ENCODE measurements at regions not wholly inside any gene's neighbourhood (a gene's known extent, or its start where the extent isn't known, plus 50 kb on each side); places are given as distances from the start of the nearest gene placed in this dataset.

DNA sequence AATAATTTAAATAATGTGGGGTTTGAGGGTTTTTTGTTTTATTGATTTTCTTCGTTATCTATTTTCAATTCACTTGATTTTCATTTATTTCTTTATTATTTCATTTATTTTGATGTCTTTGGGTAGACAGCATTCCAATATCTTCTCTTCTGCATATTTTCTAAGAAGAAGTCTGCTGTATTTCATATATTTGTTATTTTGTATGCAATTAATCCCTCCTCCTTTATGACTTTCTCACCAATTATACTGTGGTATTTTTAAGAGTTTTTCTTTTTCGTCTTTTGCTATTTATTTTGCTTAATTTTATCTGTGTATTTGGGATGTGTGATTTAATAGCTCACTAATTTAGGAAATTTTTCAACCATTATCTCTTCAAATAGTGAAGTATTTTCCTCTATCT is 1444.4 kb upstream of the MIR17HG start:
- Mint-ChIP-seq H3K36me3 (ENCODE audit: low read depth) (no peaks in the 10 kb centered on the region), H3K9me3 (peaks cover 16% of the 10 kb centered on the region), H3K4me3 (no peak overlapping the region), H3K27me3 (ENCODE audit: low read depth, poor library complexity) (no peaks in the 10 kb centered on the region), H3K27ac (no peak overlapping the region), H3K4me1 (peaks cover 5% of the 10 kb centered on the region)
- DNase-seq: no peak
- no peak for TF ChIP-seq CTCF (IDR thresholded peaks at IDR 0.05)

GRCh38 chr13:89910166-89910565 is 1437.3 kb upstream of the MIR17HG start:
- DNase-seq: no peak
- H3K27me3 Mint-ChIP-seq (ENCODE audit: low read depth, poor library complexity): no peaks in the 10 kb centered on the region
- no peak for TF ChIP-seq CTCF (IDR thresholded peaks at IDR 0.05)
- no peak overlapping the region for H3K27ac Mint-ChIP-seq
- H3K9me3 Mint-ChIP-seq: peaks cover 8% of the 10 kb centered on the region
- H3K36me3 Mint-ChIP-seq (ENCODE audit: low read depth): no peaks in the 10 kb centered on the region
- H3K4me3 Mint-ChIP-seq: no peak overlapping the region
- H3K4me1 Mint-ChIP-seq: peaks cover 5% of the 10 kb centered on the region

GRCh38 chr13:89916551-89916950 is 1430.9 kb upstream of the MIR17HG start:
- Mint-ChIP-seq H3K9me3 (no peaks in the 10 kb centered on the region), H3K4me1 (no peaks in the 10 kb centered on the region), H3K36me3 (ENCODE audit: low read depth) (no peaks in the 10 kb centered on the region), H3K27ac (no peak overlapping the region), H3K27me3 (ENCODE audit: low read depth, poor library complexity) (no peaks in the 10 kb centered on the region), H3K4me3 (no peak overlapping the region)
- no peak for DNase-seq
- no peak for TF ChIP-seq CTCF (IDR thresholded peaks at IDR 0.05)

GRCh38 chr13:89920461-89920860 is 1427.0 kb upstream of the MIR17HG start:
- Mint-ChIP-seq H3K36me3 (ENCODE audit: low read depth) (no peaks in the 10 kb centered on the region), H3K27ac (no peak overlapping the region), H3K9me3 (no peaks in the 10 kb centered on the region), H3K4me3 (no peak overlapping the region), H3K4me1 (no peaks in the 10 kb centered on the region), H3K27me3 (ENCODE audit: low read depth, poor library complexity) (no peaks in the 10 kb centered on the region)
- DNase-seq: no peak
- no peak for TF ChIP-seq CTCF (IDR thresholded peaks at IDR 0.05)

DNA sequence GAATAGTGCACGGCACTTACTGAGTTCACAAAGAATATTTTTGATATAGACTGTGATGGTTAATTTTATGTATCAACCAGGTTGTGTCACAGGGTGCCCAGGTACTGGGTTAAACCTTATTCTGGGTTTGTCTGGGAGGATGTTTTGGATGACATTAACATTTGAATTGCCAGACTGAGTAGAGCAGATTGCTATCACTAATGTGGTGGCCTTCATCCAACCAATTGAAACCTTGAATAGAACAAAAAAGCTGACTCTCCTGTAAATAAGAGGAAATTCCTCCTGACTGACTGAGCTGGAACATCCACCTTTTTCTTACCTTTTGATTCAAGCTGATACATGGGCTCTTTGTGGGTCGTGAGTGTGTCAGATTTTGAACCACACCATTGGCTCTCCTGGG is 1424.4 kb upstream of the MIR17HG start:
- TF ChIP-seq CTCF (IDR thresholded peaks at IDR 0.05): no peak
- Mint-ChIP-seq H3K4me1 (no peaks in the 10 kb centered on the region), H3K27ac (no peak overlapping the region), H3K9me3 (no peaks in the 10 kb centered on the region), H3K36me3 (ENCODE audit: low read depth) (no peaks in the 10 kb centered on the region), H3K27me3 (ENCODE audit: low read depth, poor library complexity) (no peaks in the 10 kb centered on the region), H3K4me3 (no peak overlapping the region)
- no peak for DNase-seq

GRCh38 chr13:89923736-89924135 is 1423.8 kb upstream of the MIR17HG start:
- no peaks in the 10 kb centered on the region for H3K27me3 Mint-ChIP-seq (ENCODE audit: low read depth, poor library complexity)
- no peaks in the 10 kb centered on the region for H3K9me3 Mint-ChIP-seq
- peak overlapping the region; percentile 74 for H3K27ac Mint-ChIP-seq
- no peaks in the 10 kb centered on the region for H3K36me3 Mint-ChIP-seq (ENCODE audit: low read depth)
- no peak for DNase-seq
- H3K4me3 Mint-ChIP-seq: no peak overlapping the region
- no peaks in the 10 kb centered on the region for H3K4me1 Mint-ChIP-seq
- TF ChIP-seq CTCF (IDR thresholded peaks at IDR 0.05): no peak
